Sigmoid colon (tissue), 6 donors: ENCODE measurements at regions not wholly inside any gene's neighbourhood (a gene's known extent, or its start where the extent isn't known, plus 50 kb on each side); places are given as distances from the start of the nearest gene placed in this dataset.

Experiments used
- DNase-seq: peaks from one replicate; pipeline ENCODE4 v3.0.0-alpha.2; 2019
- H3K27ac ChIP-seq, 4 donors: fragments of 200-600 bp; sonication (generic); one replicate each; pipeline ENCODE4 v1.5.1; 2016 to 2019; ENCODE audit warnings: mild to moderate bottlenecking in 1 of 4
- H3K27me3 ChIP-seq, 3 donors: fragments of 200-600 bp; sonication (generic); one replicate each; pipeline ENCODE4 v1.5.1; 2019; ENCODE audit warnings: mild to moderate bottlenecking in 1 of 3
- H3K36me3 ChIP-seq, 4 donors: fragments of 200-600 bp; sonication (generic); one replicate each; pipeline ENCODE4 v1.5.1; 2016 to 2019
- H3K4me1 ChIP-seq, 4 donors: fragments of 200-600 bp; sonication (generic); one replicate each; pipeline ENCODE4 v1.5.1; 2017 to 2019
- H3K4me3 ChIP-seq, 4 donors: fragments of 200-600 bp; sonication (generic); one replicate each; pipeline ENCODE4 v1.5.1; 2017 to 2019; ENCODE audit warnings: mild to moderate bottlenecking in 2 of 4, moderate library complexity in 1 of 4
- H3K9me3 ChIP-seq, 4 donors: fragments of 200-600 bp in 3 of 4; sonication (generic) in 3 of 4; one replicate each; pipeline versions ENCODE4 v1.5.1 to v1.6.1; 2013 to 2019
- CTCF ChIP-seq, 4 experiments: fragments of 450-650 bp in 3 of 4; fragments of 200-600 bp in 1 of 4; IDR thresholded peaks; one replicate each; pipeline ENCODE4 v1.5.1; 2016 to 2019; ENCODE audit warnings: antibody characterized with exemption in 4 of 4, mild to moderate bottlenecking in 3 of 4, moderate library complexity in 2 of 4
- EP300 ChIP-seq, 4 donors: sonication (generic); formaldehyde crosslinking; IDR thresholded peaks; one replicate each; pipeline ENCODE4 v1.6.1; 2017; ENCODE audit warnings: antibody characterized with exemption in 4 of 4
- POLR2A ChIP-seq, 2 donors: fragments of 450-650 bp; IDR thresholded peaks; one replicate each; pipeline ENCODE4 v1.6.1; 2016; ENCODE audit warnings: antibody characterized with exemption in 2 of 2, mild to moderate bottlenecking in 2 of 2, moderate library complexity in 2 of 2
- POLR2AphosphoS5 ChIP-seq, 4 donors: sonication (generic); formaldehyde crosslinking; IDR thresholded peaks; one replicate each; pipeline ENCODE4 v1.6.1; 2017; ENCODE audit warnings: antibody characterized with exemption in 4 of 4
- WGBS, 2 donors: extraction: QIAGEN DNeasy Blood & Tissue Kit; methylation state at CpG; one replicate each; pipeline ENCODE4 v1.1.7; 2013; 5-methylcytosine and 5-hydroxymethylcytosine counted together
- intact Hi-C: fragments of 100-400 bp; cut with DNase I; formaldehyde crosslinking; loops from one replicate; pipeline ENCODE4 v1.15.1; 2023
- small RNA-seq, 3 donors: library from RNA; depleted of rRNA; stranded (forward); fragments of <200 nt; gene quantifications; one replicate each; pipeline ENCODE3, GENCODE V24; 2016
- donor health status: healthy with polysubstance abuse.
- donor health status: healthy.

GRCh38 chr7:4629287-4629895 lies 52.7 kb upstream of the FOXK1 start:
- no peak for TF ChIP-seq EP300 (IDR thresholded peaks at IDR 0.05)
- TF ChIP-seq CTCF (IDR thresholded peaks at IDR 0.05) = no peak
- TF ChIP-seq POLR2AphosphoS5 (IDR thresholded peaks at IDR 0.05) = no peak
- no peak for TF ChIP-seq POLR2A (IDR thresholded peaks at IDR 0.05)

GRCh38 chr7:4631380-4632179 lies 50.5 kb upstream of the FOXK1 start:
- Histone ChIP-seq H3K27ac (peak overlapping the region; percentile 68 to 81 (median 72)), H3K4me1 (peaks cover 0 to 14% (median 8%) of the 10 kb centered on the region in 4 donors), H3K4me3 (peak overlapping the region; percentile 5 to 36 (median 35)), H3K9me3 (no peaks in the 10 kb centered on the region), H3K36me3 (no peaks in the 10 kb centered on the region), H3K27me3 (no peaks in the 10 kb centered on the region)
- 15 to 39% methylated on average over 25 of the region's 25 CpGs for WGBS, 2 donors
- intact Hi-C loops = loop anchor here (1.0 kb wide), 1 partner anchor 20 kb away; no protein-coding TSS in a partner anchor
- DNase-seq = peak; percentile 96
- TF ChIP-seq POLR2AphosphoS5 (IDR thresholded peaks at IDR 0.05) = peak; percentile 25 to 73 (median 42)
- peak; percentile 73 to 79 (median 76) for TF ChIP-seq CTCF (IDR thresholded peaks at IDR 0.05)
- no peak for TF ChIP-seq EP300 (IDR thresholded peaks at IDR 0.05)
- TF ChIP-seq POLR2A (IDR thresholded peaks at IDR 0.05) = no peak

More at GRCh38 chr7:4629287-4629895, 52.7 kb upstream of the FOXK1 start:
- H3K27me3 ChIP-seq = no peaks in the 10 kb centered on the region
- no peak overlapping the region for H3K4me3 ChIP-seq
- no peaks in the 10 kb centered on the region for H3K36me3 ChIP-seq
- H3K9me3 ChIP-seq = no peaks in the 10 kb centered on the region
- H3K27ac ChIP-seq = no peak overlapping the region
- DNase-seq = no peak
- 87 to 92% methylated on average over 8 of the region's 8 CpGs for WGBS, 2 donors
- intact Hi-C loops = no loop called here
- peaks cover 0 to 14% (median 8%) of the 10 kb centered on the region in 4 donors for H3K4me1 ChIP-seq

Small RNA genes lying in the stretch of these regions (small RNA-seq; reads per million reads assigned to genes)
- gene CYP3A54P = 0 reads per million in 3 donors
